ENCODE measurements at regions not wholly inside any gene's neighbourhood (a gene's known extent, or its start where the extent isn't known, plus 50 kb on each side); places are given as distances from the start of the nearest gene placed in this dataset.
A peak's percentile ranks its signal among the peaks of the same experiment; 100 is the strongest.
"Not testable (repeated sequence)": the region's sequence is repeated elsewhere in the genome, so short reads cannot be mapped to it uniquely, and the experiment has no call there.

GRCh38 chr1:178643831-178644230, 81.2 kb upstream of the RALGPS2 start:
- no peak for DNase-seq

GRCh38 chr1:178644308-178645120, 80.5 kb upstream of the RALGPS2 start:
- DNase-seq, result peak; percentile 84

GRCh38 chr1:178645157-178645807, 79.8 kb upstream of the RALGPS2 start:
- DNase-seq, result no peak

- DNase-seq, result no peak
Observed at GRCh38 chr1:178645808-178646200, 79.2 kb upstream of the RALGPS2 start.

- DNase-seq, result no peak
Observed at GRCh38 chr1:178646821-178647220, 78.2 kb upstream of the RALGPS2 start.

GRCh38 chr1:178648151-178648550, 76.9 kb upstream of the RALGPS2 start:
- DNase-seq, result no peak

GRCh38 chr1:178649582-178650350, 75.3 kb upstream of the RALGPS2 start:
- no peak for DNase-seq

- no peak for DNase-seq
Observed at GRCh38 chr1:178650934-178651511, 74.0 kb upstream of the RALGPS2 start.

GRCh38 chr1:178651742-178652141, 73.3 kb upstream of the RALGPS2 start:
- no peak for DNase-seq

GRCh38 chr1:178652506-178653490, 72.2 kb upstream of the RALGPS2 start:
- no peak for DNase-seq

GRCh38 chr1:178659789-178660208, 65.2 kb upstream of the RALGPS2 start:
- DNase-seq, result no peak

GRCh38 chr1:178660461-178660860, 64.6 kb upstream of the RALGPS2 start:
- no peak for DNase-seq

GRCh38 chr1:178664278-178664677, 60.8 kb upstream of the RALGPS2 start:
- DNase-seq, result no peak

- DNase-seq, result no peak
Observed at GRCh38 chr1:178665579-178665978, 59.5 kb upstream of the RALGPS2 start.

- not testable (repeated sequence) for DNase-seq
Observed at GRCh38 chr1:178666891-178667290, 58.2 kb upstream of the RALGPS2 start.

GRCh38 chr1:178672434-178672833, 52.6 kb upstream of the RALGPS2 start:
- no peak for DNase-seq

- not testable (repeated sequence) for DNase-seq
Observed at GRCh38 chr1:178674559-178674958, 50.5 kb upstream of the RALGPS2 start.

All from hematopoietic multipotent progenitor cell treated with erythropoietin and hydrocortisone succinate and interleukin-3 and kit ligand, for 8 days (in vitro differentiated cells).